ENCODE measurements at regions not wholly inside any gene's neighbourhood (a gene's known extent, or its start where the extent isn't known, plus 50 kb on each side); places are given as distances from the start of the nearest gene placed in this dataset.

- TF ChIP-seq, protein P1, sequence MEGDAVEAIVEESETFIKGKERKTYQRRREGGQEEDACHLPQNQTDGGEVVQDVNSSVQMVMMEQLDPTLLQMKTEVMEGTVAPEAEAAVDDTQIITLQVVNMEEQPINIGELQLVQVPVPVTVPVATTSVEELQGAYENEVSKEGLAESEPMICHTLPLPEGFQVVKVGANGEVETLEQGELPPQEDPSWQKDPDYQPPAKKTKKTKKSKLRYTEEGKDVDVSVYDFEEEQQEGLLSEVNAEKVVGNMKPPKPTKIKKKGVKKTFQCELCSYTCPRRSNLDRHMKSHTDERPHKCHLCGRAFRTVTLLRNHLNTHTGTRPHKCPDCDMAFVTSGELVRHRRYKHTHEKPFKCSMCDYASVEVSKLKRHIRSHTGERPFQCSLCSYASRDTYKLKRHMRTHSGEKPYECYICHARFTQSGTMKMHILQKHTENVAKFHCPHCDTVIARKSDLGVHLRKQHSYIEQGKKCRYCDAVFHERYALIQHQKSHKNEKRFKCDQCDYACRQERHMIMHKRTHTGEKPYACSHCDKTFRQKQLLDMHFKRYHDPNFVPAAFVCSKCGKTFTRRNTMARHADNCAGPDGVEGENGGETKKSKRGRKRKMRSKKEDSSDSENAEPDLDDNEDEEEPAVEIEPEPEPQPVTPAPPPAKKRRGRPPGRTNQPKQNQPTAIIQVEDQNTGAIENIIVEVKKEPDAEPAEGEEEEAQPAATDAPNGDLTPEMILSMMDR (IDR thresholded peaks at IDR 0.05; ENCODE audit: insufficient read depth, low read length) = no peak
- TF ChIP-seq POLR2AphosphoS5 (IDR thresholded peaks at IDR 0.05; ENCODE audit: low read depth) (no peak), SPI1 (IDR thresholded peaks at IDR 0.05; ENCODE audit: borderline replicate concordance, low read depth) (no peak)
Measured at GRCh38 chr5:109992264-109992915, 302.7 kb downstream of the MAN2A1 start.
